IMR-90 (cell line): ENCODE measurements at regions not wholly inside any gene's neighbourhood (a gene's known extent, or its start where the extent isn't known, plus 50 kb on each side); places are given as distances from the start of the nearest gene placed in this dataset.

Experiments
- BHLHE40 ChIP-seq: fragments of 150-350 bp; IDR thresholded peaks from 2 replicates; pipeline ENCODE4 v1.6.1; 2016; ENCODE audit warnings: mild to moderate bottlenecking, low read depth, low read length
- CEBPB ChIP-seq: IDR thresholded peaks from 2 replicates; pipeline ENCODE4 v1.6.1; 2012; ENCODE audit warnings: low read depth, low read length, improper control_type of control experiment
- FOS ChIP-seq: fragments of 150-350 bp; IDR thresholded peaks from 2 replicates; pipeline ENCODE4 v1.6.1; 2016; ENCODE audit warnings: low read depth, low read length
- MAFK ChIP-seq: IDR thresholded peaks from 2 replicates; pipeline ENCODE4 v1.6.1; 2012; ENCODE audit warnings: low read depth, low read length, improper control_type of control experiment
- MAZ ChIP-seq: IDR thresholded peaks from 2 replicates; pipeline ENCODE4 v1.6.1; 2012; ENCODE audit warnings: low read depth, mild to moderate bottlenecking, low read length, improper control_type of control experiment, moderate library complexity, borderline replicate concordance
- MXI1 ChIP-seq: IDR thresholded peaks from 2 replicates; pipeline ENCODE4 v1.6.1; 2012; ENCODE audit warnings: low read depth, mild to moderate bottlenecking, low read length, moderate library complexity, borderline replicate concordance
- POLR2A ChIP-seq: IDR thresholded peaks from 2 replicates; pipeline ENCODE4 v1.6.1; 2012; ENCODE audit warnings: mild to moderate bottlenecking, low read depth, low read length
- RCOR1 ChIP-seq: IDR thresholded peaks from 2 replicates; pipeline ENCODE4 v1.6.1; 2012; ENCODE audit warnings: mild to moderate bottlenecking, low read length, improper control_type of control experiment; ENCODE audit not compliant: insufficient replicate concordance
- SMC3 ChIP-seq: fragments of 150-350 bp; IDR thresholded peaks from 2 replicates; pipeline ENCODE4 v1.6.1; 2016; ENCODE audit warnings: low read depth, mild to moderate bottlenecking, antibody characterized with exemption, low read length, moderate library complexity
- TF ChIP-seq, protein P1 (sequence below): conservative IDR thresholded peaks from 2 replicates; pipeline ENCODE4 v1.5.1; 2012; ENCODE audit warnings: mild to moderate bottlenecking, low read depth, low read length, improper control_type of control experiment
- TF ChIP-seq, protein P2 (sequence below): fragments of 150-350 bp; IDR thresholded peaks from 2 replicates; pipeline ENCODE4 v1.6.1; 2017; ENCODE audit warnings: mild to moderate bottlenecking, antibody characterized with exemption, low read length, low read depth
- TF ChIP-seq, protein P3 (sequence below): fragments of 150-350 bp; IDR thresholded peaks from 2 replicates; pipeline ENCODE4 v1.6.1; 2016; ENCODE audit warnings: low read depth, mild to moderate bottlenecking, low read length, moderate library complexity, borderline replicate concordance

DNA sequence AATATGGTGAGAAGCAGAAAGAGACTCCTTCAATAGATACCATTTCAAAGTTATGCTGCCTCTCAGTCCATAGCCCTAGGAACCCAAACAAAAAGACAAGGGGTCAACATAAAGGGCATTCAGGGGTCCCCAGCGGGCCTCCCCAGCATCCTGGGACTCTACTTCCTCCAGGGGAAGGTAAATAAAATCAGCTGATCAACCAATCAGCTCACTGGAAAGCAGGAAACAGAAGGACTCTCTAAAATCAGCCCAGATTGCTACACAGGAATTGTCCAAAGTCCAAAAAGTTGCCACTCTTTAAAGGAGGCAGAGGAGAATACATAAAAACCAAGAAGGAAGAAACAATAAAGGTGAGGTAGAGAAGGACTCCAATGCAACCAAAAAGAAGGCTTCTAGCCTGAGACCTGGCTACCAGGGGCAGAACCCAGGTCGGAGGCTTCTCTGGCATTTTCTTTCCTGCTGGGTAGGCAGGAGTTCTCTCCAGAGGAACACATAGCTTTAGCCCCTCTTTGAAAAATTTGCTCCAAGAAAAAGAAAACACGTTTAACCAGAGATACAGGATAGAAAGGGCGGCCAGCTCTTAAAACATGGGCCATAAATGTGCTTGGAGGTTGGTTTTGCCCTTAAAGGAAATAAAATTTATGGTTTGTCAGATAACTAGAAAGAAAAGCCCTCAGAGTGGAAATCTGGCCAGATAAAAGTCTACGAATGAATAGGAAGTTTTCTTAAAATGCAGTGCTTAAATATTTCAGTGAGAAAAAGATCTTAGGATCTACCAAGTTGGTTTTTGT lies 404.6 kb downstream of the SOX9 start:
- TF ChIP-seq, protein P1, sequence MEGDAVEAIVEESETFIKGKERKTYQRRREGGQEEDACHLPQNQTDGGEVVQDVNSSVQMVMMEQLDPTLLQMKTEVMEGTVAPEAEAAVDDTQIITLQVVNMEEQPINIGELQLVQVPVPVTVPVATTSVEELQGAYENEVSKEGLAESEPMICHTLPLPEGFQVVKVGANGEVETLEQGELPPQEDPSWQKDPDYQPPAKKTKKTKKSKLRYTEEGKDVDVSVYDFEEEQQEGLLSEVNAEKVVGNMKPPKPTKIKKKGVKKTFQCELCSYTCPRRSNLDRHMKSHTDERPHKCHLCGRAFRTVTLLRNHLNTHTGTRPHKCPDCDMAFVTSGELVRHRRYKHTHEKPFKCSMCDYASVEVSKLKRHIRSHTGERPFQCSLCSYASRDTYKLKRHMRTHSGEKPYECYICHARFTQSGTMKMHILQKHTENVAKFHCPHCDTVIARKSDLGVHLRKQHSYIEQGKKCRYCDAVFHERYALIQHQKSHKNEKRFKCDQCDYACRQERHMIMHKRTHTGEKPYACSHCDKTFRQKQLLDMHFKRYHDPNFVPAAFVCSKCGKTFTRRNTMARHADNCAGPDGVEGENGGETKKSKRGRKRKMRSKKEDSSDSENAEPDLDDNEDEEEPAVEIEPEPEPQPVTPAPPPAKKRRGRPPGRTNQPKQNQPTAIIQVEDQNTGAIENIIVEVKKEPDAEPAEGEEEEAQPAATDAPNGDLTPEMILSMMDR, result no peak
- TF ChIP-seq FOS, result no peak
- no peak for TF ChIP-seq RCOR1
- TF ChIP-seq CEBPB, result no peak
- TF ChIP-seq MAZ, result no peak
- TF ChIP-seq, protein P2, sequence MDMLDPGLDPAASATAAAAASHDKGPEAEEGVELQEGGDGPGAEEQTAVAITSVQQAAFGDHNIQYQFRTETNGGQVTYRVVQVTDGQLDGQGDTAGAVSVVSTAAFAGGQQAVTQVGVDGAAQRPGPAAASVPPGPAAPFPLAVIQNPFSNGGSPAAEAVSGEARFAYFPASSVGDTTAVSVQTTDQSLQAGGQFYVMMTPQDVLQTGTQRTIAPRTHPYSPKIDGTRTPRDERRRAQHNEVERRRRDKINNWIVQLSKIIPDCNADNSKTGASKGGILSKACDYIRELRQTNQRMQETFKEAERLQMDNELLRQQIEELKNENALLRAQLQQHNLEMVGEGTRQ, result no peak
- no peak for TF ChIP-seq POLR2A
- no peak for TF ChIP-seq MXI1
- no peak for TF ChIP-seq MAFK
- no peak for TF ChIP-seq SMC3
- TF ChIP-seq BHLHE40, result no peak
- TF ChIP-seq, protein P3, sequence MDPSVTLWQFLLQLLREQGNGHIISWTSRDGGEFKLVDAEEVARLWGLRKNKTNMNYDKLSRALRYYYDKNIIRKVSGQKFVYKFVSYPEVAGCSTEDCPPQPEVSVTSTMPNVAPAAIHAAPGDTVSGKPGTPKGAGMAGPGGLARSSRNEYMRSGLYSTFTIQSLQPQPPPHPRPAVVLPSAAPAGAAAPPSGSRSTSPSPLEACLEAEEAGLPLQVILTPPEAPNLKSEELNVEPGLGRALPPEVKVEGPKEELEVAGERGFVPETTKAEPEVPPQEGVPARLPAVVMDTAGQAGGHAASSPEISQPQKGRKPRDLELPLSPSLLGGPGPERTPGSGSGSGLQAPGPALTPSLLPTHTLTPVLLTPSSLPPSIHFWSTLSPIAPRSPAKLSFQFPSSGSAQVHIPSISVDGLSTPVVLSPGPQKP, result no peak
